SU-DHL-6 (cell line): ENCODE measurements at regions not wholly inside any gene's neighbourhood (a gene's known extent, or its start where the extent isn't known, plus 50 kb on each side); places are given as distances from the start of the nearest gene placed in this dataset.
"Not testable (repeated sequence)": the region's sequence is repeated elsewhere in the genome, so short reads cannot be mapped to it uniquely, and the experiment has no call there.

Experiments used
- H2AFZ ChIP-seq: fragments of 200-600 bp; sonication (generic); 2 replicates; pipeline ENCODE4 v1.6.1; 2014; ENCODE audit warnings: low read depth, mild to moderate bottlenecking, moderate library complexity, mixed read lengths, antibody characterized with exemption, low read length; ENCODE audit not compliant: severe bottlenecking
- H3F3A ChIP-seq: fragments of 200-600 bp; shearing (Covaris generic); 2 replicates; pipeline ENCODE4 v1.6.0; 2016; ENCODE audit warnings: antibody characterized with exemption, mild to moderate bottlenecking; ENCODE audit not compliant: insufficient read depth
- H3K27ac ChIP-seq: fragments of 200-600 bp; sonication (generic); 2 replicates; pipeline ENCODE4 v1.5.1; 2016; ENCODE audit warnings: low read depth, mild to moderate bottlenecking, low read length, moderate library complexity, mixed read lengths
- H3K27me3 ChIP-seq: fragments of 200-600 bp; sonication (generic), shearing (Covaris generic); 2 replicates; pipeline ENCODE4 v1.6.0; 2014; ENCODE audit warnings: mild to moderate bottlenecking, low read length
- H3K36me3 ChIP-seq: fragments of 200-600 bp; sonication (generic); 2 replicates; pipeline ENCODE4 v1.6.1; 2014; ENCODE audit warnings: mild to moderate bottlenecking, low read length, mixed read lengths
- H3K4me2 ChIP-seq: fragments of 300-600, 200-600 bp; shearing (Covaris generic), sonication (generic); 2 replicates; pipeline ENCODE4 v1.6.0; 2014; ENCODE audit warnings: low read length, low read depth, mild to moderate bottlenecking; ENCODE audit not compliant: poor library complexity, severe bottlenecking
- H3K4me3 ChIP-seq: fragments of 200-600 bp; sonication (generic); 2 replicates; pipeline ENCODE4 v1.5.1; 2014; ENCODE audit warnings: antibody characterized with exemption, low read length, mild to moderate bottlenecking, mixed read lengths; ENCODE audit not compliant: insufficient read depth, poor library complexity, severe bottlenecking
- H3K79me2 ChIP-seq: fragments of 200-600 bp; sonication (generic); 2 replicates; pipeline ENCODE4 v1.6.1; 2014; ENCODE audit warnings: mild to moderate bottlenecking, low read length, moderate library complexity; ENCODE audit not compliant: insufficient read depth
- H3K9ac ChIP-seq: fragments of 200-600 bp; sonication (generic); 2 replicates; pipeline ENCODE4 v1.7.0; 2014; ENCODE audit warnings: mild to moderate bottlenecking, low read length
- H3K9me2 ChIP-seq: fragments of 200-600 bp; sonication (generic); replicated peaks from 2 replicates; pipeline ENCODE4 v1.6.1; 2014; ENCODE audit warnings: low read length; ENCODE audit not compliant: insufficient read depth
- H3K9me3 ChIP-seq: fragments of 200-600 bp; sonication (generic); 2 replicates; pipeline ENCODE4 v1.6.1; 2014; ENCODE audit warnings: low read length, mixed read lengths; ENCODE audit not compliant: insufficient read depth
- H4K20me1 ChIP-seq: fragments of 200-600 bp; sonication (generic); 2 replicates; pipeline ENCODE4 v1.6.1; 2014; ENCODE audit warnings: low read depth, mild to moderate bottlenecking, antibody characterized with exemption, low read length, moderate library complexity, mixed read lengths
- CTCF ChIP-seq: fragments of 200-600 bp; sonication (generic); IDR thresholded peaks from one replicate; pipeline ENCODE4 v1.5.1; 2017; ENCODE audit warnings: antibody characterized with exemption, mild to moderate bottlenecking, low read length, moderate library complexity; ENCODE audit not compliant: insufficient read depth, poor library complexity, severe bottlenecking
- EZH2phosphoT487 ChIP-seq: fragments of 200-600 bp; sonication (generic), shearing (Covaris generic); conservative IDR thresholded peaks from 2 replicates; pipeline ENCODE4 v1.6.1; 2018; ENCODE audit warnings: mild to moderate bottlenecking, antibody characterized with exemption, low read length, moderate library complexity, mixed read lengths

GRCh38 chr1:30660241-30660640 is 63.1 kb downstream of the MATN1 start:
- Histone ChIP-seq H3K27ac (no peak overlapping the region), H3F3A (no peaks in the 10 kb centered on the region), H3K9me2 (no peaks in the 10 kb centered on the region), H3K9me3 (no peaks in the 10 kb centered on the region), H3K27me3 (no peaks in the 10 kb centered on the region), H3K79me2 (no peaks in the 10 kb centered on the region), H2AFZ (no peak overlapping the region), H3K9ac (no peak overlapping the region), H3K4me2 (no peak overlapping the region), H4K20me1 (no peaks in the 10 kb centered on the region), H3K36me3 (no peaks in the 10 kb centered on the region), H3K4me3 (no peak overlapping the region)
- TF ChIP-seq CTCF (no peak), EZH2phosphoT487 (no peak)

GRCh38 chr1:30659702-30660101 is 63.7 kb downstream of the MATN1 start:
- H3K9me2 ChIP-seq, result no peaks in the 10 kb centered on the region
- no peak overlapping the region for H3K4me3 ChIP-seq
- no peaks in the 10 kb centered on the region for H3K27me3 ChIP-seq
- TF ChIP-seq EZH2phosphoT487 (no peak), CTCF (no peak)
- H3F3A ChIP-seq, result no peaks in the 10 kb centered on the region
- no peak overlapping the region for H3K4me2 ChIP-seq
- H3K27ac ChIP-seq, result no peak overlapping the region
- H3K79me2 ChIP-seq, result no peaks in the 10 kb centered on the region
- no peaks in the 10 kb centered on the region for H4K20me1 ChIP-seq
- H2AFZ ChIP-seq, result no peak overlapping the region
- no peaks in the 10 kb centered on the region for H3K9me3 ChIP-seq
- H3K9ac ChIP-seq, result no peak overlapping the region
- no peaks in the 10 kb centered on the region for H3K36me3 ChIP-seq

GRCh38 chr1:30658375-30658774 is 65.0 kb downstream of the MATN1 start:
- H3K4me2 ChIP-seq, H3F3A ChIP-seq, H3K27me3 ChIP-seq, H4K20me1 ChIP-seq, H3K36me3 ChIP-seq, H3K4me3 ChIP-seq, H2AFZ ChIP-seq, H3K9me3 ChIP-seq, H3K27ac ChIP-seq, H3K9ac ChIP-seq, H3K79me2 ChIP-seq, H3K9me2 ChIP-seq: not testable (repeated sequence)

GRCh38 chr1:30658014-30658336 is 65.4 kb downstream of the MATN1 start:
- Histone ChIP-seq H3F3A (no peaks in the 10 kb centered on the region), H3K9ac (no peak overlapping the region), H3K9me3 (no peaks in the 10 kb centered on the region), H3K4me3 (no peak overlapping the region), H3K36me3 (no peaks in the 10 kb centered on the region), H3K9me2 (no peaks in the 10 kb centered on the region), H3K27ac (no peak overlapping the region), H2AFZ (no peak overlapping the region), H3K4me2 (no peak overlapping the region), H3K79me2 (no peaks in the 10 kb centered on the region), H4K20me1 (no peaks in the 10 kb centered on the region), H3K27me3 (no peaks in the 10 kb centered on the region)
- TF ChIP-seq CTCF (no peak), EZH2phosphoT487 (no peak)
